Endodermal cell (in vitro differentiated cells): ENCODE measurements at regions not wholly inside any gene's neighbourhood (a gene's known extent, or its start where the extent isn't known, plus 50 kb on each side); places are given as distances from the start of the nearest gene placed in this dataset.

Experiments
- DNase-seq: peaks from one replicate; pipeline ENCODE4 v3.0.0-alpha.2; 2017
- H3K27ac ChIP-seq: 2 replicates; pipeline ENCODE4 v1.5.1; 2013; ENCODE audit warnings: mild to moderate bottlenecking, low read depth, low read length, moderate library complexity
- H3K27me3 ChIP-seq: 2 replicates; pipeline ENCODE4 v1.6.1; 2013; ENCODE audit warnings: mild to moderate bottlenecking, low read length, moderate library complexity; ENCODE audit not compliant: insufficient read depth, control insufficient read depth, poor library complexity, severe bottlenecking
- H3K36me3 ChIP-seq: 2 replicates; pipeline ENCODE4 v1.7.0; 2013; ENCODE audit warnings: mild to moderate bottlenecking, low read length, moderate library complexity; ENCODE audit not compliant: control insufficient read depth, insufficient read depth
- H3K4me1 ChIP-seq: one replicate; pipeline ENCODE4 v1.7.0; 2013; ENCODE audit warnings: low read length; ENCODE audit not compliant: control insufficient read depth, insufficient read depth
- H3K4me3 ChIP-seq: 2 replicates; pipeline ENCODE4 v1.5.1; 2013; ENCODE audit warnings: mild to moderate bottlenecking, low read length, moderate library complexity
- H3K9ac ChIP-seq: 2 replicates; pipeline ENCODE4 v1.6.1; 2013; ENCODE audit warnings: mild to moderate bottlenecking, low read length, moderate library complexity; ENCODE audit not compliant: poor library complexity, severe bottlenecking; ENCODE audit errors: extremely low read depth
- H3K9me3 ChIP-seq: 2 replicates; pipeline ENCODE4 v1.6.1; 2013; ENCODE audit warnings: mild to moderate bottlenecking, low read length, moderate library complexity; ENCODE audit not compliant: control insufficient read depth
- H3K27ac Mint-ChIP-seq: 2 replicates; pipeline ENCODE4 v1.8.0; 2020; ENCODE audit warnings: mixed read lengths
- H3K27me3 Mint-ChIP-seq: 2 replicates; pipeline ENCODE4 v1.8.0; 2021; ENCODE audit warnings: mild to moderate bottlenecking, mixed read lengths; ENCODE audit not compliant: insufficient read depth
- H3K36me3 Mint-ChIP-seq: 2 replicates; pipeline ENCODE4 v1.8.0; 2020; ENCODE audit warnings: low read depth, mixed read lengths
- H3K4me1 Mint-ChIP-seq: 2 replicates; pipeline ENCODE4 v1.8.0; 2020; ENCODE audit warnings: mixed read lengths
- H3K4me3 Mint-ChIP-seq: 2 replicates; pipeline ENCODE4 v1.8.0; 2020; ENCODE audit warnings: mild to moderate bottlenecking, moderate library complexity, mixed read lengths
- H3K9me3 Mint-ChIP-seq: 2 replicates; pipeline ENCODE4 v1.8.0; 2020; ENCODE audit warnings: mild to moderate bottlenecking, mixed read lengths
- CTCF ChIP-seq: fragments of 200-600 bp; sonication (generic); conservative IDR thresholded peaks from 2 replicates; pipeline ENCODE4 v1.5.0; 2021; ENCODE audit warnings: antibody characterized with exemption, mild to moderate bottlenecking
- WGBS, 2 experiments: methylation state at CpG; one replicate each; pipeline versions ENCODE4 v1.1.5 to v1.1.7; 2013; ENCODE audit warnings: missing lambda C conversion rate in 2 of 2, mixed read lengths in 1 of 2; ENCODE audit not compliant: insufficient coverage in 1 of 2, insufficient read length in 1 of 2; 5-methylcytosine and 5-hydroxymethylcytosine counted together

GRCh38 chr22:27578937-27579617 lies 222.5 kb downstream of the MN1 start:
- H3K9me3 Mint-ChIP-seq = no peaks in the 10 kb centered on the region
- Histone ChIP-seq H3K27me3 (no peaks in the 10 kb centered on the region), H3K27ac (no peak overlapping the region), H3K4me1 (no peaks in the 10 kb centered on the region), H3K4me3 (no peak overlapping the region), H3K9ac (no peak overlapping the region), H3K36me3 (no peaks in the 10 kb centered on the region), H3K9me3 (no peaks in the 10 kb centered on the region)
- no peaks in the 10 kb centered on the region for H3K4me1 Mint-ChIP-seq
- no peak overlapping the region for H3K4me3 Mint-ChIP-seq
- peaks cover 30% of the 10 kb centered on the region for H3K27me3 Mint-ChIP-seq
- DNase-seq = no peak
- H3K36me3 Mint-ChIP-seq = no peaks in the 10 kb centered on the region
- no peak overlapping the region for H3K27ac Mint-ChIP-seq
- TF ChIP-seq CTCF = no peak
- WGBS, 2 experiments = 85 to 95% methylated on average over 4 to 6 of the region's 6 CpGs

- Mint-ChIP-seq H3K4me3 (no peak overlapping the region), H3K36me3 (no peaks in the 10 kb centered on the region), H3K27me3 (peaks cover 26% of the 10 kb centered on the region), H3K27ac (no peak overlapping the region), H3K9me3 (no peaks in the 10 kb centered on the region), H3K4me1 (peaks cover 12% of the 10 kb centered on the region)
- Histone ChIP-seq H3K9me3 (no peaks in the 10 kb centered on the region), H3K4me3 (no peak overlapping the region), H3K36me3 (no peaks in the 10 kb centered on the region), H3K4me1 (no peaks in the 10 kb centered on the region), H3K27me3 (no peaks in the 10 kb centered on the region), H3K27ac (no peak overlapping the region), H3K9ac (no peak overlapping the region)
- WGBS, 2 experiments = 89 to 91% methylated on average over 10 to 13 of the region's 13 CpGs
- DNase-seq = no peak
- no peak for TF ChIP-seq CTCF
Observed at GRCh38 chr22:27580311-27580897, 221.2 kb downstream of the MN1 start.

- TF ChIP-seq CTCF = no peak
- H3K9ac ChIP-seq = no peak overlapping the region
- Mint-ChIP-seq H3K36me3 (no peaks in the 10 kb centered on the region), H3K27ac (no peak overlapping the region), H3K27me3 (peaks cover 28% of the 10 kb centered on the region), H3K9me3 (no peaks in the 10 kb centered on the region), H3K4me1 (peaks cover 12% of the 10 kb centered on the region), H3K4me3 (no peak overlapping the region)
- no peaks in the 10 kb centered on the region for H3K9me3 ChIP-seq
- no peak overlapping the region for H3K27ac ChIP-seq
- no peaks in the 10 kb centered on the region for H3K4me1 ChIP-seq
- DNase-seq = no peak
- no peaks in the 10 kb centered on the region for H3K27me3 ChIP-seq
- H3K4me3 ChIP-seq = no peak overlapping the region
- 90 to 92% methylated on average over 5 to 8 of the region's 8 CpGs for WGBS, 2 experiments
- no peaks in the 10 kb centered on the region for H3K36me3 ChIP-seq
Observed at GRCh38 chr22:27581236-27581635, 220.3 kb downstream of the MN1 start.
